AG09309 (cell line): ENCODE measurements at regions not wholly inside any gene's neighbourhood (a gene's known extent, or its start where the extent isn't known, plus 50 kb on each side); places are given as distances from the start of the nearest gene placed in this dataset.

Experiments
- DNase-seq: peaks from one replicate; pipeline ENCODE4 v3.0.0-alpha.2; 2010; ENCODE audit warnings: low read depth
- H3K4me3 ChIP-seq: 2 replicates; pipeline ENCODE4 v1.5.1; 2011; ENCODE audit warnings: mild to moderate bottlenecking, low read depth, low read length, moderate library complexity; ENCODE audit not compliant: control insufficient read depth
- CTCF ChIP-seq: IDR thresholded peaks from 2 replicates; pipeline ENCODE4 v1.5.1; 2011; ENCODE audit warnings: mild to moderate bottlenecking, low read depth, low read length, inconsistent platforms; ENCODE audit not compliant: insufficient read depth, control insufficient read depth; ENCODE audit errors: missing control alignments

- DNase-seq: no peak
- no peak overlapping the region for H3K4me3 ChIP-seq
- no peak for TF ChIP-seq CTCF
Measured at GRCh38 chr2:21288299-21288698, 164.5 kb downstream of the TDRD15 start.

- DNase-seq: no peak
- no peak for TF ChIP-seq CTCF
- no peak overlapping the region for H3K4me3 ChIP-seq
Measured at GRCh38 chr2:21288739-21289520, 165.2 kb downstream of the TDRD15 start.

- no peak for TF ChIP-seq CTCF
- no peak for DNase-seq
- H3K4me3 ChIP-seq: no peak overlapping the region
Measured at GRCh38 chr2:21289551-21289950, 165.8 kb downstream of the TDRD15 start.

GRCh38 chr2:21289989-21290388, 166.2 kb downstream of the TDRD15 start:
- no peak for TF ChIP-seq CTCF
- no peak overlapping the region for H3K4me3 ChIP-seq
- DNase-seq: no peak

GRCh38 chr2:21291426-21291825, 167.7 kb downstream of the TDRD15 start:
- no peak overlapping the region for H3K4me3 ChIP-seq
- no peak for TF ChIP-seq CTCF
- DNase-seq: no peak

GRCh38 chr2:21294446-21294845, 170.7 kb downstream of the TDRD15 start:
- no peak for DNase-seq
- H3K4me3 ChIP-seq: no peak overlapping the region
- TF ChIP-seq CTCF: no peak
